Embryonic facial prominence (tissue), 1 donor: ENCODE measurements at regions not wholly inside any gene's neighbourhood (a gene's known extent, or its start where the extent isn't known, plus 50 kb on each side); places are given as distances from the start of the nearest gene placed in this dataset.
"Not testable (repeated sequence)": the region's sequence is repeated elsewhere in the genome, so short reads cannot be mapped to it uniquely, and the experiment has no call there.

Experiments used
- DNase-seq: peaks from one replicate; pipeline ENCODE4 v3.0.0-alpha.2; 2016; ENCODE audit errors: extremely low spot score

GRCh38 chr2:87456477-87457128, 291.3 kb upstream of the PLGLB2 start:
- not testable (repeated sequence) for DNase-seq

- not testable (repeated sequence) for DNase-seq
Observed at GRCh38 chr2:87457129-87457499, 290.8 kb upstream of the PLGLB2 start.

- DNase-seq: not testable (repeated sequence)
Observed at GRCh38 chr2:87458938-87459337, 288.9 kb upstream of the PLGLB2 start.

- not testable (repeated sequence) for DNase-seq
Observed at GRCh38 chr2:87460104-87460503, 287.8 kb upstream of the PLGLB2 start.

GRCh38 chr2:87460662-87461061, 287.2 kb upstream of the PLGLB2 start:
- DNase-seq: not testable (repeated sequence)

- not testable (repeated sequence) for DNase-seq
Observed at GRCh38 chr2:87461671-87462070, 286.2 kb upstream of the PLGLB2 start.

- DNase-seq: not testable (repeated sequence)
Observed at GRCh38 chr2:87464219-87464618, 283.7 kb upstream of the PLGLB2 start.

GRCh38 chr2:87465730-87466129, 282.2 kb upstream of the PLGLB2 start:
- not testable (repeated sequence) for DNase-seq

GRCh38 chr2:87466591-87467120, 281.2 kb upstream of the PLGLB2 start:
- DNase-seq: not testable (repeated sequence)

GRCh38 chr2:87468429-87468981, 279.4 kb upstream of the PLGLB2 start:
- not testable (repeated sequence) for DNase-seq

- DNase-seq: not testable (repeated sequence)
Observed at GRCh38 chr2:87469180-87470151, 278.4 kb upstream of the PLGLB2 start.

- DNase-seq: not testable (repeated sequence)
Observed at GRCh38 chr2:87470381-87471380, 277.2 kb upstream of the PLGLB2 start.

- not testable (repeated sequence) for DNase-seq
Observed at GRCh38 chr2:87471478-87471877, 276.4 kb upstream of the PLGLB2 start.

GRCh38 chr2:87476223-87476872, 271.5 kb upstream of the PLGLB2 start:
- DNase-seq: not testable (repeated sequence)

GRCh38 chr2:87476936-87477335, 271.0 kb upstream of the PLGLB2 start:
- not testable (repeated sequence) for DNase-seq

GRCh38 chr2:87477669-87478428, 270.0 kb upstream of the PLGLB2 start:
- DNase-seq: not testable (repeated sequence)

GRCh38 chr2:87478911-87479310, 269.0 kb upstream of the PLGLB2 start:
- DNase-seq: not testable (repeated sequence)

GRCh38 chr2:87483093-87483680, 264.7 kb upstream of the PLGLB2 start:
- not testable (repeated sequence) for DNase-seq

GRCh38 chr2:87484363-87484762, 263.5 kb upstream of the PLGLB2 start:
- not testable (repeated sequence) for DNase-seq
